ENCODE measurements at regions not wholly inside any gene's neighbourhood (a gene's known extent, or its start where the extent isn't known, plus 50 kb on each side); places are given as distances from the start of the nearest gene placed in this dataset.

DNA sequence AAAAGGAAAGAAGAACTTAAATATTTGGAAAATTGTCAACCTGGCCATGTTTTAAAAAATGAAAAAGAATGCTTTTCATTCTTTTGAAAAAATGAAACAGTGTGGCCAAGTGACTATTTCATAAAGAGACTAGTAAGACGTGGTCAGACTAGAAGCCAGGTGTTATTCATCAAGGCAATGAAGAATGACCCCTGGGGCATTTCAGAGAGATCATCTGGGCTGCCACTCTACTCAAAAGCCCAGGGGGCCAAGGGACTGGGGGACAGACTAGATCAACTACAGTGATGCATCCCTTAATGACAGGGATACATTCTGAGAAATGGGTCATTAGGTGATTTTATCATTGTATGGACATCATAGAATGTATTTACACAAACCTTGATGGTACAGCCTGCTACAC is 199.4 kb downstream of the STK31 start:
- no peak overlapping the region for H3K27ac ChIP-seq
- H3K27me3 ChIP-seq: no peaks in the 10 kb centered on the region
- DNase-seq: no peak
- intact Hi-C loops (cut with DNase I; ENCODE audit: low total_unique reads): no loop called here
- no peaks in the 10 kb centered on the region for H3K9me3 ChIP-seq
- H3K4me3 ChIP-seq: no peak overlapping the region
- TF ChIP-seq CTCF (IDR thresholded peaks at IDR 0.05): no peak
- no peaks in the 10 kb centered on the region for H3K4me1 ChIP-seq
- H3K36me3 ChIP-seq: no peaks in the 10 kb centered on the region

- no peaks in the 10 kb centered on the region for H3K4me1 ChIP-seq
- H3K36me3 ChIP-seq: no peaks in the 10 kb centered on the region
- no peak for DNase-seq
- H3K27me3 ChIP-seq: no peaks in the 10 kb centered on the region
- intact Hi-C loops (cut with DNase I; ENCODE audit: low total_unique reads): no loop called here
- no peak for TF ChIP-seq CTCF (IDR thresholded peaks at IDR 0.05)
- no peak overlapping the region for H3K27ac ChIP-seq
- H3K4me3 ChIP-seq: no peak overlapping the region
- no peaks in the 10 kb centered on the region for H3K9me3 ChIP-seq
Measured at GRCh38 chr7:23912065-23912464, 202.0 kb downstream of the STK31 start.

- Histone ChIP-seq H3K36me3 (no peaks in the 10 kb centered on the region), H3K27me3 (no peaks in the 10 kb centered on the region), H3K4me3 (no peak overlapping the region), H3K27ac (no peak overlapping the region), H3K4me1 (no peaks in the 10 kb centered on the region), H3K9me3 (no peaks in the 10 kb centered on the region)
- intact Hi-C loops (cut with DNase I; ENCODE audit: low total_unique reads): no loop called here
- TF ChIP-seq CTCF (IDR thresholded peaks at IDR 0.05): no peak
- DNase-seq: no peak
Measured at GRCh38 chr7:23913016-23913415, 203.0 kb downstream of the STK31 start.

DNA sequence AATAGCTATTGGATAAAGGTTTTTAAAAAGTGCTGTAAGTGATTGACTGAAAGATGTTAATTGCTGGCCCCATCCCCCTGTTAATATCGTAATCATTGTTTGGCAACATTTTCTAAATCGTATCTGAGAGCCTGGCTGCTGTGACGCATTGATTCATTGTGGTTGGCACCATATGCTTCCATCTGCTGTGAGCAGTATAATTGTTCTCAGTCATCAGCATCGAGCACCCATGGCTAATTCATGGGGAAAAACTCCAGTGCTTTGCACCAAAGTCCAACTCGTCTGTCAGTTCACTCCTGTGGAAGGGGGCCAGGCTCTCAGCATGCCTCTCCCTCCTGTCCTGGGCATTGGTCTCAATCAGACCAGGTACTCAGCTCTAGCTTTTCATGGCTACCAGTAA is 205.2 kb downstream of the STK31 start:
- Histone ChIP-seq H3K27me3 (no peaks in the 10 kb centered on the region), H3K4me1 (no peaks in the 10 kb centered on the region), H3K4me3 (no peak overlapping the region), H3K36me3 (no peaks in the 10 kb centered on the region), H3K9me3 (no peaks in the 10 kb centered on the region), H3K27ac (no peak overlapping the region)
- TF ChIP-seq CTCF (IDR thresholded peaks at IDR 0.05): no peak
- intact Hi-C loops (cut with DNase I; ENCODE audit: low total_unique reads): no loop called here
- DNase-seq: no peak

DNA sequence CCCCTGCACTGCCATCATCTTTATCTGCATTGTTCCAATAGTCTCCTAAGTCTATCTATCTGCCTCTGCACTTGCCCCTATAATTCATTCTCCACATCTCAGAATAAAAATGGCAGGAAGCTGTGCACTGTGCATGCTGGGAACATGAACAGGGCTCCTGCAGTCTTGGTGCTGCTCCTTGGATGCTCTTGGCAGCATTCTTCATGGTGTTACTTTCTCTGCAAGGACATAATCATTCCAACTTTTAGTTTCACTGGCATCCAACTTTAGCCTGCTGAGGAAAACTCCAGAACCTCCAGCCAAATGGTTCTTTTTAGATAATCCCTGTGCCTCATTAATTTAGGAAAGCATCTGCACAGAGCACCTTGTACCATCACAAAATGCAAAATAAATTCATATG is 208.3 kb downstream of the STK31 start:
- Histone ChIP-seq H3K9me3 (no peaks in the 10 kb centered on the region), H3K27me3 (no peaks in the 10 kb centered on the region), H3K4me3 (no peak overlapping the region), H3K27ac (no peak overlapping the region), H3K4me1 (no peaks in the 10 kb centered on the region), H3K36me3 (no peaks in the 10 kb centered on the region)
- no peak for TF ChIP-seq CTCF (IDR thresholded peaks at IDR 0.05)
- DNase-seq: no peak
- intact Hi-C loops (cut with DNase I; ENCODE audit: low total_unique reads): no loop called here

DNA sequence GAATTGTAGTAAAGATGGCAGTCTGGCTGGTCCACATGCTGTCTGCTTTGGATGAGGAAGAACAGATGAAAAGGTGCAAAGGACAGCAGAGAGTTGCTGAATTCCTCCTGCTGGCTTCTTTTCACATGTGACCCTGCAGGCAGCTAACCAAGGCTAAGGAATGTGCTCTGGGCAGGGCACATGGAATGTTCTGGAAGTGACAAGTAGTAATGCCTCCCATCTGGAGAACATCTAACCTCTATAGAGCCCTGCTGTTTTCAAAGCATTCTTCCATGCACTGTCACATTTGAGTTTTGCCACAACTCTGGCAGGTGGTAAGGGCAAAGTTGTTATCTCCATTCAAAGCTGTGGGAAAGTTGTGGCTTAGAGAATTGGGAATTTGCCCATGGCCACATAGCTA is 208.8 kb downstream of the STK31 start:
- no peaks in the 10 kb centered on the region for H3K4me1 ChIP-seq
- no peak overlapping the region for H3K4me3 ChIP-seq
- no peaks in the 10 kb centered on the region for H3K36me3 ChIP-seq
- intact Hi-C loops (cut with DNase I; ENCODE audit: low total_unique reads): no loop called here
- no peak overlapping the region for H3K27ac ChIP-seq
- no peak for DNase-seq
- TF ChIP-seq CTCF (IDR thresholded peaks at IDR 0.05): no peak
- H3K27me3 ChIP-seq: no peaks in the 10 kb centered on the region
- no peaks in the 10 kb centered on the region for H3K9me3 ChIP-seq

All from tibial artery (tissue), 4 donors.